ENCODE measurements at regions not wholly inside any gene's neighbourhood (a gene's known extent, or its start where the extent isn't known, plus 50 kb on each side); places are given as distances from the start of the nearest gene placed in this dataset.

DNA sequence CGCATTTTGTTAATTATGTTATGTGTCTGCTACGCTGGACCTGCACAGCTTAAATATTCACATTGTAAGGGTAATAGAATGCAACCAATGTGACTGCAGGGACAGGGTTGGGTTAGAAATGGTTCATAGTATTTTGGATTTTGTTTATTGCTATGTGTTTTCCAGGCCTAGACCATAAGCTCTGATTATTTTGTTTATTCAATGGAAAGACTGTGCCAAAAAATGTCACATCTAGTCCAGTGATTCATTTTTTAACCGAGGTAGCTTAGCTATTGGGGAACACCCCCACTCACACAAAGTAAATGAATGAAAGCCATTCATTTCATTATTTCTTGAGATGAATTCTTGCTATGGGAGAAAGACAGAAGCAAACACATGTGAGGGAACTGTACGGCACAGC lies 516.5 kb upstream of the ANKRD30A start:
- 78 to 83% methylated on average over 4 of the region's 4 CpGs for WGBS, 2 donors

GRCh38 chr10:36608251-36608650 lies 517.1 kb upstream of the ANKRD30A start:
- no peak for DNase-seq
- H3K4me3 ChIP-seq: no peak overlapping the region
- TF ChIP-seq, protein P1, sequence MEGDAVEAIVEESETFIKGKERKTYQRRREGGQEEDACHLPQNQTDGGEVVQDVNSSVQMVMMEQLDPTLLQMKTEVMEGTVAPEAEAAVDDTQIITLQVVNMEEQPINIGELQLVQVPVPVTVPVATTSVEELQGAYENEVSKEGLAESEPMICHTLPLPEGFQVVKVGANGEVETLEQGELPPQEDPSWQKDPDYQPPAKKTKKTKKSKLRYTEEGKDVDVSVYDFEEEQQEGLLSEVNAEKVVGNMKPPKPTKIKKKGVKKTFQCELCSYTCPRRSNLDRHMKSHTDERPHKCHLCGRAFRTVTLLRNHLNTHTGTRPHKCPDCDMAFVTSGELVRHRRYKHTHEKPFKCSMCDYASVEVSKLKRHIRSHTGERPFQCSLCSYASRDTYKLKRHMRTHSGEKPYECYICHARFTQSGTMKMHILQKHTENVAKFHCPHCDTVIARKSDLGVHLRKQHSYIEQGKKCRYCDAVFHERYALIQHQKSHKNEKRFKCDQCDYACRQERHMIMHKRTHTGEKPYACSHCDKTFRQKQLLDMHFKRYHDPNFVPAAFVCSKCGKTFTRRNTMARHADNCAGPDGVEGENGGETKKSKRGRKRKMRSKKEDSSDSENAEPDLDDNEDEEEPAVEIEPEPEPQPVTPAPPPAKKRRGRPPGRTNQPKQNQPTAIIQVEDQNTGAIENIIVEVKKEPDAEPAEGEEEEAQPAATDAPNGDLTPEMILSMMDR (IDR thresholded peaks at IDR 0.05): no peak
- no peak for TF ChIP-seq POLR2A (IDR thresholded peaks at IDR 0.05)
- no peaks in the 10 kb centered on the region for H3K36me3 ChIP-seq (ENCODE audit: low read depth, missing control alignments)
- no peak overlapping the region for H3K27ac ChIP-seq
- no peaks in the 10 kb centered on the region for H3K9me3 ChIP-seq
- no peaks in the 10 kb centered on the region for H3K27me3 ChIP-seq
- WGBS, 2 donors: 31 to 38% methylated on average over 1 of the region's 1 CpG
- no peaks in the 10 kb centered on the region for H3K4me1 ChIP-seq
- intact Hi-C loops (cut with DNase I; ENCODE audit: low total_unique reads): no loop called here

More for the DNA sequence above, 516.5 kb upstream of the ANKRD30A start:
- no peak for DNase-seq
- Histone ChIP-seq H3K4me3 (no peak overlapping the region), H3K4me1 (no peaks in the 10 kb centered on the region), H3K36me3 (ENCODE audit: low read depth, missing control alignments) (no peaks in the 10 kb centered on the region), H3K9me3 (no peaks in the 10 kb centered on the region), H3K27me3 (no peaks in the 10 kb centered on the region), H3K27ac (no peak overlapping the region)
- TF ChIP-seq POLR2A (IDR thresholded peaks at IDR 0.05): no peak
- TF ChIP-seq, protein P1 (IDR thresholded peaks at IDR 0.05): no peak
- intact Hi-C loops (cut with DNase I; ENCODE audit: low total_unique reads): no loop called here

DNA sequence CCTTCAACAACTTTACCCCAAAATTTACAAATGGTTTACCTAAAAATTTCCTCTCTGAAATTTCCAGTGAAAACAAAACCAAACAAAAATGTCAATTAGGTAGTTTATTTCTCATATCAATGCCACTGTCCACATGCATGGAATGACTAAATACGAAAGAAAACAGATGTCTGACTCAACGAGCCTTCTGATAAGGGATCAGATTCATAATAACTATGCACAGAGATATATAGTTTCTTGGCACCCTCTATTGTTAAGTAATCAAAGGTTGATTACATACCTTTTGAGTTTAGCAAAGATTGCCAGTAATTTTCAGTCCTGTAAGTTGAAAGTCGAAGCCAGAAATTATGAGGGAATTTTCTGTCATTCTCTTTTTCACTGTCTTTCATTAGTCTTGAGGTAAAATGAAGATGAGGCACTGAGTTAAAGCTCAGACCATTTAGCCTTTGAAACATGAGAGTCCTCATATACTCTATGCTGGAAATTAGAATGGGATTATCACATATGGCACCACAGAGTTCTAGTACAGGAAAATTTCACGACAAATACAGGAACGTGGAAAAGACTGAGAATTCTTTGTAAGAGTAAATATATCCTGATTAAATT lies 519.1 kb upstream of the ANKRD30A start:
- no peak for TF ChIP-seq POLR2A (IDR thresholded peaks at IDR 0.05)
- TF ChIP-seq, protein P1 (IDR thresholded peaks at IDR 0.05): no peak
- Histone ChIP-seq H3K36me3 (ENCODE audit: low read depth, missing control alignments) (no peaks in the 10 kb centered on the region), H3K27me3 (no peaks in the 10 kb centered on the region), H3K9me3 (no peaks in the 10 kb centered on the region), H3K4me1 (no peaks in the 10 kb centered on the region), H3K4me3 (no peak overlapping the region), H3K27ac (no peak overlapping the region)
- intact Hi-C loops (cut with DNase I; ENCODE audit: low total_unique reads): no loop called here
- DNase-seq: no peak
- 81 to 83% methylated on average over 5 of the region's 5 CpGs for WGBS, 2 donors

GRCh38 chr10:36604316-36604715 lies 521.1 kb upstream of the ANKRD30A start:
- no peaks in the 10 kb centered on the region for H3K4me1 ChIP-seq
- H3K4me3 ChIP-seq: no peak overlapping the region
- no peaks in the 10 kb centered on the region for H3K9me3 ChIP-seq
- 79 to 81% methylated on average over 2 of the region's 2 CpGs for WGBS, 2 donors
- no peaks in the 10 kb centered on the region for H3K36me3 ChIP-seq (ENCODE audit: low read depth, missing control alignments)
- intact Hi-C loops (cut with DNase I; ENCODE audit: low total_unique reads): no loop called here
- TF ChIP-seq, protein P1 (IDR thresholded peaks at IDR 0.05): no peak
- TF ChIP-seq POLR2A (IDR thresholded peaks at IDR 0.05): no peak
- H3K27ac ChIP-seq: no peak overlapping the region
- DNase-seq: no peak
- no peaks in the 10 kb centered on the region for H3K27me3 ChIP-seq

DNA sequence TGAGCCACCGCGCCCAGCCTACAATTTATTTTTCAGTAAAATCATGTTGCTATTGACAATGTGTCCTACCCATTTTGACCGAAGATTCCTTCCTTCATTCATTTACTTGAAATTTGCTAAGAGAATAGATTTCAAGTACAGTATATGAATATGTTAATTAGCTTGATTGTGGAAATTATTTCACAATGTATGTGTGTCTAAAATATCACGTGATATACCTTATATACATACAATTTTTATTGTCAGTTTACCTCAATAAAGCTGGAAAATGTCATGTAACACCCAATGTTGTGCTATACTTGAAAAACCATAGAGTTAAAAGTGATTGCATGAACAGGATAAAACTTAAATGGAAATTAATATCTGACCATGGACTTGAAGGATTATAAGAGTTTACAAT lies 521.7 kb upstream of the ANKRD30A start:
- Histone ChIP-seq H3K27ac (no peak overlapping the region), H3K4me1 (no peaks in the 10 kb centered on the region), H3K27me3 (no peaks in the 10 kb centered on the region), H3K4me3 (no peak overlapping the region), H3K9me3 (no peaks in the 10 kb centered on the region), H3K36me3 (ENCODE audit: low read depth, missing control alignments) (no peaks in the 10 kb centered on the region)
- intact Hi-C loops (cut with DNase I; ENCODE audit: low total_unique reads): no loop called here
- TF ChIP-seq, protein P1 (IDR thresholded peaks at IDR 0.05): no peak
- no peak for TF ChIP-seq POLR2A (IDR thresholded peaks at IDR 0.05)
- DNase-seq: no peak
- WGBS, 2 donors: 87 to 92% methylated on average over 4 of the region's 4 CpGs
